Lower leg skin (tissue), 4 donors: ENCODE measurements at regions not wholly inside any gene's neighbourhood (a gene's known extent, or its start where the extent isn't known, plus 50 kb on each side); places are given as distances from the start of the nearest gene placed in this dataset.

Source experiments
- DNase-seq, 2 donors: peaks; one replicate each; pipeline ENCODE4 v3.0.0-alpha.2; 2019; ENCODE audit warnings: low spot score in 2 of 2
- H3K4me3 ChIP-seq: fragments of 200-600 bp; sonication (generic); 2 replicates; pipeline ENCODE4 v1.5.1; 2017; ENCODE audit warnings: mild to moderate bottlenecking, low read depth; ENCODE audit not compliant: poor library complexity, severe bottlenecking
- CTCF ChIP-seq, 3 donors: fragments of 450-650 bp; IDR thresholded peaks; one replicate each; pipeline ENCODE4 v1.5.1; 2016; ENCODE audit warnings: antibody characterized with exemption in 3 of 3, mild to moderate bottlenecking in 3 of 3, moderate library complexity in 2 of 3
- POLR2A ChIP-seq, 2 donors: fragments of 450-650 bp; IDR thresholded peaks; one replicate each; pipeline ENCODE4 v1.6.1; 2016 to 2017; ENCODE audit warnings: antibody characterized with exemption in 2 of 2, mild to moderate bottlenecking in 1 of 2, moderate library complexity in 1 of 2
- WGBS, 2 donors: methylation state at CpG; one replicate each; pipeline ENCODE4 v1.1.5; 2018; 5-methylcytosine and 5-hydroxymethylcytosine counted together
- intact Hi-C: fragments of 100-400 bp; cut with DNase I; formaldehyde crosslinking; loops from one replicate; pipeline ENCODE4 v1.15.0; 2023; ENCODE audit warnings: low total_unique reads

GRCh38 chr13:64071352-64071751 lies 2655.7 kb upstream of the PCDH20 start:
- H3K4me3 ChIP-seq = no peak overlapping the region
- no peak for DNase-seq
- WGBS, 2 donors = 77 to 94% methylated on average over 1 of the region's 1 CpG
- TF ChIP-seq POLR2A (IDR thresholded peaks at IDR 0.05) = no peak
- no peak for TF ChIP-seq CTCF (IDR thresholded peaks at IDR 0.05)
- intact Hi-C loops = no loop called here

GRCh38 chr13:64069892-64070291 lies 2654.2 kb upstream of the PCDH20 start:
- intact Hi-C loops = no loop called here
- WGBS, 2 donors = 79 to 85% methylated on average over 1 of the region's 1 CpG
- no peak overlapping the region for H3K4me3 ChIP-seq
- TF ChIP-seq CTCF (IDR thresholded peaks at IDR 0.05) = no peak
- TF ChIP-seq POLR2A (IDR thresholded peaks at IDR 0.05) = no peak
- DNase-seq = no peak

GRCh38 chr13:64066711-64067110 lies 2651.1 kb upstream of the PCDH20 start:
- intact Hi-C loops = no loop called here
- 60 to 65% methylated on average over 2 of the region's 2 CpGs for WGBS, 2 donors
- TF ChIP-seq CTCF (IDR thresholded peaks at IDR 0.05) (no peak), POLR2A (IDR thresholded peaks at IDR 0.05) (no peak)

GRCh38 chr13:64061649-64062048 lies 2646.0 kb upstream of the PCDH20 start:
- intact Hi-C loops = no loop called here
- no peak overlapping the region for H3K4me3 ChIP-seq
- no peak for DNase-seq
- TF ChIP-seq CTCF (IDR thresholded peaks at IDR 0.05) (no peak), POLR2A (IDR thresholded peaks at IDR 0.05) (no peak)
- WGBS, 2 donors = 65 to 77% methylated on average over 2 of the region's 2 CpGs

More at GRCh38 chr13:64066711-64067110, 2651.1 kb upstream of the PCDH20 start:
- no peak overlapping the region for H3K4me3 ChIP-seq
- DNase-seq = no peak

GRCh38 chr13:64057372-64058020 lies 2641.8 kb upstream of the PCDH20 start:
- 66 to 75% methylated on average over 2 of the region's 2 CpGs for WGBS, 2 donors
- H3K4me3 ChIP-seq = no peak overlapping the region
- intact Hi-C loops = no loop called here
- TF ChIP-seq CTCF (IDR thresholded peaks at IDR 0.05) (no peak), POLR2A (IDR thresholded peaks at IDR 0.05) (no peak)
- DNase-seq = no peak

GRCh38 chr13:64054321-64054720 lies 2638.7 kb upstream of the PCDH20 start:
- WGBS, 2 donors = 45 to 58% methylated on average over 1 of the region's 1 CpG
- TF ChIP-seq POLR2A (IDR thresholded peaks at IDR 0.05) (no peak), CTCF (IDR thresholded peaks at IDR 0.05) (no peak)
- no peak for DNase-seq
- intact Hi-C loops = no loop called here
- no peak overlapping the region for H3K4me3 ChIP-seq
